ENCODE measurements at regions not wholly inside any gene's neighbourhood (a gene's known extent, or its start where the extent isn't known, plus 50 kb on each side); places are given as distances from the start of the nearest gene placed in this dataset.

- TF ChIP-seq, protein P1, sequence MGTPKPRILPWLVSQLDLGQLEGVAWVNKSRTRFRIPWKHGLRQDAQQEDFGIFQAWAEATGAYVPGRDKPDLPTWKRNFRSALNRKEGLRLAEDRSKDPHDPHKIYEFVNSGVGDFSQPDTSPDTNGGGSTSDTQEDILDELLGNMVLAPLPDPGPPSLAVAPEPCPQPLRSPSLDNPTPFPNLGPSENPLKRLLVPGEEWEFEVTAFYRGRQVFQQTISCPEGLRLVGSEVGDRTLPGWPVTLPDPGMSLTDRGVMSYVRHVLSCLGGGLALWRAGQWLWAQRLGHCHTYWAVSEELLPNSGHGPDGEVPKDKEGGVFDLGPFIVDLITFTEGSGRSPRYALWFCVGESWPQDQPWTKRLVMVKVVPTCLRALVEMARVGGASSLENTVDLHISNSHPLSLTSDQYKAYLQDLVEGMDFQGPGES (IDR thresholded peaks at IDR 0.05; ENCODE audit: low read depth, low read length), result no peak
- TF ChIP-seq GATA2 (CRISPR knock-in tag; IDR thresholded peaks at IDR 0.05) (no peak), FOSL2 (IDR thresholded peaks at IDR 0.05; ENCODE audit: borderline replicate concordance, low read depth) (no peak)
These were observed 176.4 kb upstream of the IER5L start (continued) for GRCh38 chr9:129354498-129354897.

GRCh38 chr9:129353697-129354336 lies 175.8 kb upstream of the IER5L start:
- 87% methylated on average over 12 of the region's 12 CpGs for WGBS (ENCODE audit: low lambda C conversion rate)
- no peak overlapping the region; a peak in 1 of 4 replicates for H3K27ac ChIP-seq (ENCODE audit: low read depth in 2 of 2, low read length in 1 of 2)
- no peaks in the 10 kb centered on the region for H3K9me3 ChIP-seq
- H3K79me2 ChIP-seq (ENCODE audit: insufficient read depth), result no peaks in the 10 kb centered on the region
- H3K36me3 ChIP-seq (replicated peaks in 1 of 2; ENCODE audit: control insufficient read depth in 1 of 2, insufficient read depth in 2 of 2, low read length in 1 of 2), result no peaks in the 10 kb centered on the region
- H4K20me1 ChIP-seq (ENCODE audit: insufficient read depth), result no peaks in the 10 kb centered on the region
- ChIA-PET POLR2A (interaction anchor here (0.7 to 1.2 kb wide), 2 partner anchors 27 to 59 kb away, joined by 3 read pairs; no protein-coding TSS in a partner anchor), CTCF (interaction anchor here (0.9 to 1.5 kb wide), 2 partner anchors 32 to 257 kb away, joined by 3 to 4 read pairs; no protein-coding TSS in a partner anchor)
- H3K9ac ChIP-seq, result no peak overlapping the region
- no peak overlapping the region for H3K4me3 ChIP-seq (ENCODE audit: low read depth in 2 of 2, low read length in 1 of 2)
- no peaks in the 10 kb centered on the region for H3K9me2 ChIP-seq
- H3F3A ChIP-seq (replicated peaks; ENCODE audit: insufficient read depth), result no peaks in the 10 kb centered on the region
- no peaks in the 10 kb centered on the region for H3K27me3 ChIP-seq (ENCODE audit: insufficient read depth)
- no peak overlapping the region for H3K4me2 ChIP-seq
- no peak overlapping the region for H2AFZ ChIP-seq (ENCODE audit: low read depth)
- DNase-seq, result no peak
- H3K4me1 ChIP-seq (ENCODE audit: control insufficient read depth in 1 of 2, insufficient read depth in 2 of 2, low read depth in 1 of 2, low read length in 1 of 2), result peaks cover 0 to 14% of the 10 kb centered on the region in 2 experiments; a peak in 1 of 4 replicates
- no peak for TF ChIP-seq NRF1 (IDR thresholded peaks at IDR 0.05; ENCODE audit: low read depth, low read length)
- no peak for TF ChIP-seq ZBTB33 (IDR thresholded peaks at IDR 0.05; ENCODE audit: borderline replicate concordance, low read depth)
- TF ChIP-seq TEAD4 (IDR thresholded peaks at IDR 0.05; ENCODE audit: borderline replicate concordance, insufficient read depth), result no peak
- TF ChIP-seq, protein P2, sequence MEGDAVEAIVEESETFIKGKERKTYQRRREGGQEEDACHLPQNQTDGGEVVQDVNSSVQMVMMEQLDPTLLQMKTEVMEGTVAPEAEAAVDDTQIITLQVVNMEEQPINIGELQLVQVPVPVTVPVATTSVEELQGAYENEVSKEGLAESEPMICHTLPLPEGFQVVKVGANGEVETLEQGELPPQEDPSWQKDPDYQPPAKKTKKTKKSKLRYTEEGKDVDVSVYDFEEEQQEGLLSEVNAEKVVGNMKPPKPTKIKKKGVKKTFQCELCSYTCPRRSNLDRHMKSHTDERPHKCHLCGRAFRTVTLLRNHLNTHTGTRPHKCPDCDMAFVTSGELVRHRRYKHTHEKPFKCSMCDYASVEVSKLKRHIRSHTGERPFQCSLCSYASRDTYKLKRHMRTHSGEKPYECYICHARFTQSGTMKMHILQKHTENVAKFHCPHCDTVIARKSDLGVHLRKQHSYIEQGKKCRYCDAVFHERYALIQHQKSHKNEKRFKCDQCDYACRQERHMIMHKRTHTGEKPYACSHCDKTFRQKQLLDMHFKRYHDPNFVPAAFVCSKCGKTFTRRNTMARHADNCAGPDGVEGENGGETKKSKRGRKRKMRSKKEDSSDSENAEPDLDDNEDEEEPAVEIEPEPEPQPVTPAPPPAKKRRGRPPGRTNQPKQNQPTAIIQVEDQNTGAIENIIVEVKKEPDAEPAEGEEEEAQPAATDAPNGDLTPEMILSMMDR (IDR thresholded peaks at IDR 0.05), result no peak
- no peak for TF ChIP-seq EZH2phosphoT487 (IDR thresholded peaks at IDR 0.05; ENCODE audit: borderline replicate concordance, low read depth)
- no peak for TF ChIP-seq RCOR1 (IDR thresholded peaks at IDR 0.05; ENCODE audit: low read length)
- no peak for TF ChIP-seq TAF1 (IDR thresholded peaks at IDR 0.05; ENCODE audit: borderline replicate concordance, low read depth, low read length)
- no peak for TF ChIP-seq FOXJ3 (CRISPR knock-in tag; IDR thresholded peaks at IDR 0.05)
- no peak for TF ChIP-seq JUND (IDR thresholded peaks at IDR 0.05)
- TF ChIP-seq MAX (IDR thresholded peaks at IDR 0.05; ENCODE audit: low read depth), result no peak
- TF ChIP-seq SIN3A (IDR thresholded peaks at IDR 0.05; ENCODE audit: borderline replicate concordance, low read depth, low read length), result no peak
- no peak for TF ChIP-seq USF2 (IDR thresholded peaks at IDR 0.05; ENCODE audit: borderline replicate concordance, low read depth, low read length)
- TF ChIP-seq MEF2A (IDR thresholded peaks at IDR 0.05; ENCODE audit: borderline replicate concordance, low read depth), result no peak
- TF ChIP-seq REST (IDR thresholded peaks at IDR 0.05; ENCODE audit: low read depth, low read length), result no peak
- no peak for TF ChIP-seq RAD21 (IDR thresholded peaks at IDR 0.05; ENCODE audit: low read length)
- no peak for TF ChIP-seq ELF1 (IDR thresholded peaks at IDR 0.05)
- TF ChIP-seq, protein P1 (IDR thresholded peaks at IDR 0.05; ENCODE audit: low read depth, low read length), result no peak
